MM.1S (cell line): ENCODE measurements at regions not wholly inside any gene's neighbourhood (a gene's known extent, or its start where the extent isn't known, plus 50 kb on each side); places are given as distances from the start of the nearest gene placed in this dataset.

ENCODE experiments used
- DNase-seq: peaks from one replicate; pipeline ENCODE4 v3.0.0-alpha.2; 2015
- H2AFZ ChIP-seq: fragments of 300-600 bp; sonication (generic); 2 replicates; pipeline ENCODE4 v1.6.0; 2016; ENCODE audit warnings: antibody characterized with exemption, low read length
- H3F3A ChIP-seq: fragments of 300-600 bp; sonication (generic); 2 replicates; pipeline ENCODE4 v1.6.1; 2016; ENCODE audit warnings: mild to moderate bottlenecking, antibody characterized with exemption, low read length, moderate library complexity, mixed read lengths; ENCODE audit not compliant: insufficient read depth
- H3K27ac ChIP-seq: fragments of 300-600 bp; sonication (generic); 2 replicates; pipeline ENCODE4 v1.5.1; 2016; ENCODE audit warnings: mild to moderate bottlenecking, low read length
- H3K27me3 ChIP-seq: fragments of 300-600 bp; sonication (generic); replicated peaks from 2 replicates; pipeline ENCODE4 v1.6.0; 2016; ENCODE audit warnings: low read length; ENCODE audit not compliant: insufficient read depth
- H3K36me3 ChIP-seq: fragments of 300-600 bp; sonication (generic); replicated peaks from 2 replicates; pipeline ENCODE4 v1.6.1; 2016; ENCODE audit warnings: mild to moderate bottlenecking, low read length, mixed read lengths; ENCODE audit not compliant: insufficient read depth
- H3K4me1 ChIP-seq: fragments of 300-600 bp; sonication (generic); 2 replicates; pipeline ENCODE4 v1.6.1; 2016; ENCODE audit warnings: low read length, mixed read lengths
- H3K4me2 ChIP-seq: fragments of 300-600 bp; sonication (generic); 2 replicates; pipeline ENCODE4 v1.6.0; 2016; ENCODE audit warnings: low read depth, low read length
- H3K4me3 ChIP-seq: fragments of 300-600 bp; sonication (generic); 2 replicates; pipeline ENCODE4 v1.5.1; 2016; ENCODE audit warnings: low read length, mixed read lengths
- H3K79me2 ChIP-seq: fragments of 300-600 bp; sonication (generic); 2 replicates; pipeline ENCODE4 v1.6.1; 2016; ENCODE audit warnings: mixed run types, low read length, mixed read lengths
- H3K9ac ChIP-seq: fragments of 300-600 bp; sonication (generic); 2 replicates; pipeline ENCODE4 v1.6.1; 2016; ENCODE audit warnings: low read length, mixed read lengths
- H3K9me2 ChIP-seq: fragments of 300-600 bp; sonication (generic); replicated peaks from 2 replicates; pipeline ENCODE4 v1.6.1; 2016; ENCODE audit warnings: mild to moderate bottlenecking, low read length, mixed read lengths; ENCODE audit not compliant: insufficient read depth
- H3K9me3 ChIP-seq: fragments of 300-600 bp; sonication (generic); replicated peaks from 2 replicates; pipeline ENCODE4 v1.6.1; 2016; ENCODE audit warnings: mild to moderate bottlenecking, low read length, mixed read lengths; ENCODE audit not compliant: insufficient read depth
- H4K20me1 ChIP-seq: fragments of 300-600 bp; sonication (generic); 2 replicates; pipeline ENCODE4 v1.6.1; 2016; ENCODE audit warnings: mild to moderate bottlenecking, low read length, moderate library complexity, mixed read lengths; ENCODE audit not compliant: insufficient read depth
- CTCF ChIP-seq: fragments of 300-600 bp; sonication (generic); IDR thresholded peaks from 2 replicates; pipeline ENCODE4 v1.5.1; 2016; ENCODE audit warnings: antibody characterized with exemption, low read length, mixed read lengths
- EZH2 ChIP-seq: fragments of 300-600 bp; sonication (generic); optimal IDR thresholded peaks from 2 replicates; pipeline ENCODE3; 2017; ENCODE audit warnings: low read depth, mild to moderate bottlenecking, antibody characterized with exemption, low read length, mixed read lengths
- EZH2phosphoT487 ChIP-seq: fragments of 300-600 bp; sonication (generic); IDR thresholded peaks from 2 replicates; pipeline ENCODE4 v1.6.1; 2018; ENCODE audit warnings: antibody characterized with exemption, low read length

DNA sequence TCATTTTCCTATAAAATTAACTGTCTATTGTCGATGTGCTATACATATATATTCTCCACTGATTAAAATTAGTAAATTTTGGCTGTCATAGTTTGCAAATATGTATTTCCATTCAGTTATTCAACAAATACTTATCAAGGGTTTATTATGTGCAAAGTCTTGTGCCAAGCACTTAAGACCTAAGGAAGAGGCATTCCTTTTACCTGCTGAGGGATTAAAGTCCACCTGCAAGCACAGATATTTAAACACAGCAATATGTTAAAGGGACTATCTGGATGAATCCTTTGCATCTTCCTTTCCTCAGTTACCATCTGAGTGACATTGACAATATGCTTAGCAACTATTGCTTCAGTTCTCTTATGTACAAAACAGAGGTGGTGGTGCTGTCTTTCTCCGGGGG is 89.3 kb downstream of the LIG4 start:
- no peaks in the 10 kb centered on the region for H3K36me3 ChIP-seq
- H3K4me2 ChIP-seq = no peak overlapping the region
- no peaks in the 10 kb centered on the region for H3K9me3 ChIP-seq
- H3K9me2 ChIP-seq = no peaks in the 10 kb centered on the region
- H3K79me2 ChIP-seq = no peaks in the 10 kb centered on the region
- H3K9ac ChIP-seq = no peak overlapping the region
- no peak overlapping the region for H2AFZ ChIP-seq
- H3K4me3 ChIP-seq = no peak overlapping the region
- no peaks in the 10 kb centered on the region for H3K27me3 ChIP-seq
- no peak for TF ChIP-seq CTCF
- TF ChIP-seq EZH2 = no peak
- TF ChIP-seq EZH2phosphoT487 = no peak
- H3K27ac ChIP-seq = no peak overlapping the region
- H4K20me1 ChIP-seq = no peaks in the 10 kb centered on the region
- H3F3A ChIP-seq = no peaks in the 10 kb centered on the region
- DNase-seq = no peak
- no peaks in the 10 kb centered on the region for H3K4me1 ChIP-seq

DNA sequence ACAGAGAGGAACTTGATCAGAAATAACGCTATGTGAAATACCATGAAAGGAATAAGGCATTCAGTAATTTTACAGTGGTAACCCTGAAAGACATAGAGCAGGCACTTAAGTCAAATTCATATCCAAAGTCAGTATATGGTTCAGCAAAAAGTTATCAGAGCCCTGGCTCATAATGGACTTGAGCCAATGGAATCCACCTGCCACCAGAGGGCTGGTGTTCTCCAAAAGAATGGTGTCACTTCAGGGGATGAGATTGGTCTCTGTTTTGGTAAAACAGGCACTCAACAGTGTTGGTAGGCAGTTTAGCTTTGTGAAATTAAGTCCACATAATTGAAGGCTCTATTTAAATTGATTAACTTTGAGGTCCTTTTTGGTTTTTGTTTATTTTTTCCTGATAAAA is 93.9 kb downstream of the LIG4 start:
- no peaks in the 10 kb centered on the region for H3F3A ChIP-seq
- no peaks in the 10 kb centered on the region for H3K27me3 ChIP-seq
- no peak overlapping the region for H3K9ac ChIP-seq
- H3K9me2 ChIP-seq = no peaks in the 10 kb centered on the region
- no peaks in the 10 kb centered on the region for H4K20me1 ChIP-seq
- no peak overlapping the region for H2AFZ ChIP-seq
- no peak overlapping the region for H3K4me2 ChIP-seq
- DNase-seq = no peak
- H3K4me3 ChIP-seq = no peak overlapping the region
- H3K27ac ChIP-seq = no peak overlapping the region
- H3K9me3 ChIP-seq = no peaks in the 10 kb centered on the region
- TF ChIP-seq EZH2 (no peak), CTCF (no peak), EZH2phosphoT487 (no peak)
- no peaks in the 10 kb centered on the region for H3K4me1 ChIP-seq
- no peaks in the 10 kb centered on the region for H3K36me3 ChIP-seq
- H3K79me2 ChIP-seq = no peaks in the 10 kb centered on the region

GRCh38 chr13:108120856-108121255 is 94.5 kb downstream of the LIG4 start:
- Histone ChIP-seq H3K36me3 (no peaks in the 10 kb centered on the region), H3K27ac (no peak overlapping the region), H3K79me2 (no peaks in the 10 kb centered on the region), H3K9me3 (no peaks in the 10 kb centered on the region), H3K4me3 (no peak overlapping the region), H3F3A (no peaks in the 10 kb centered on the region), H3K27me3 (no peaks in the 10 kb centered on the region), H3K4me1 (no peaks in the 10 kb centered on the region), H3K9ac (no peak overlapping the region), H4K20me1 (no peaks in the 10 kb centered on the region), H3K9me2 (no peaks in the 10 kb centered on the region), H3K4me2 (no peak overlapping the region), H2AFZ (no peak overlapping the region)
- no peak for TF ChIP-seq CTCF
- TF ChIP-seq EZH2 = no peak
- TF ChIP-seq EZH2phosphoT487 = no peak
- no peak for DNase-seq

GRCh38 chr13:108120302-108120701 is 95.0 kb downstream of the LIG4 start:
- Histone ChIP-seq H3K4me1 (no peaks in the 10 kb centered on the region), H4K20me1 (no peaks in the 10 kb centered on the region), H3F3A (no peaks in the 10 kb centered on the region), H3K27ac (no peak overlapping the region), H3K79me2 (no peaks in the 10 kb centered on the region), H3K9me3 (no peaks in the 10 kb centered on the region), H3K27me3 (no peaks in the 10 kb centered on the region), H3K4me2 (no peak overlapping the region), H2AFZ (no peak overlapping the region), H3K9ac (no peak overlapping the region), H3K36me3 (no peaks in the 10 kb centered on the region), H3K9me2 (no peaks in the 10 kb centered on the region), H3K4me3 (no peak overlapping the region)
- DNase-seq = no peak
- no peak for TF ChIP-seq EZH2phosphoT487
- no peak for TF ChIP-seq CTCF
- TF ChIP-seq EZH2 = no peak
